Prostate gland (tissue), 2 donors: ENCODE measurements at regions not wholly inside any gene's neighbourhood (a gene's known extent, or its start where the extent isn't known, plus 50 kb on each side); places are given as distances from the start of the nearest gene placed in this dataset.

ENCODE experiments used
- POLR2A ChIP-seq: fragments of 450-650 bp; IDR thresholded peaks from one replicate; pipeline ENCODE4 v1.6.1; 2016; ENCODE audit warnings: antibody characterized with exemption, mild to moderate bottlenecking
- POLR2AphosphoS5 ChIP-seq: sonication (generic); formaldehyde crosslinking; IDR thresholded peaks from one replicate; pipeline ENCODE4 v1.6.1; 2017; ENCODE audit warnings: antibody characterized with exemption
- TF ChIP-seq, protein P1 (sequence below), 4 experiments: fragments of 200-600 bp in 2 of 4; fragments of 450-650 bp in 2 of 4; sonication (generic) in 2 of 4; IDR thresholded peaks; 1 replicate in 3 of 4; 2 replicates in 1 of 4; pipeline ENCODE4 v1.5.1; 2016 to 2019; ENCODE audit warnings: antibody characterized with exemption in 4 of 4, mild to moderate bottlenecking in 2 of 4, moderate library complexity in 2 of 4

DNA sequence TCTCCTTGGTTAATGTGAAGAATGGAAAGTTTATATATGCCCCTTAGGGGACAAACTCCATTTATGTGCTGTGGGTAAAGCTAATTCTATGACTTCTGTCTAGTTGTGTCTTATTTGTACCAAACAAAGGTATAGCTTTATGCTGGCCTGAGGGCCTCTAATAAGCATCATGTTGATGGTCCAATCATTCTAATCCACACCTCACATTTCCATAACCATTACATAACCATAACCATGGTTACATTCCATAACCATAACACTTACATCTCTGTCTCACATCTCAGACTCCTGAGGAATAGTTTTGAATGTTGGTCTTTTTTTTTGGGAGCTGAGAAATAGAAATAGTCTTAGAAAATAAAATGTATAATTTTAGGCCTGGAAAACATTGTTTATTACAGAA, 1097.1 kb downstream of the FLRT2 start:
- TF ChIP-seq, protein P1, sequence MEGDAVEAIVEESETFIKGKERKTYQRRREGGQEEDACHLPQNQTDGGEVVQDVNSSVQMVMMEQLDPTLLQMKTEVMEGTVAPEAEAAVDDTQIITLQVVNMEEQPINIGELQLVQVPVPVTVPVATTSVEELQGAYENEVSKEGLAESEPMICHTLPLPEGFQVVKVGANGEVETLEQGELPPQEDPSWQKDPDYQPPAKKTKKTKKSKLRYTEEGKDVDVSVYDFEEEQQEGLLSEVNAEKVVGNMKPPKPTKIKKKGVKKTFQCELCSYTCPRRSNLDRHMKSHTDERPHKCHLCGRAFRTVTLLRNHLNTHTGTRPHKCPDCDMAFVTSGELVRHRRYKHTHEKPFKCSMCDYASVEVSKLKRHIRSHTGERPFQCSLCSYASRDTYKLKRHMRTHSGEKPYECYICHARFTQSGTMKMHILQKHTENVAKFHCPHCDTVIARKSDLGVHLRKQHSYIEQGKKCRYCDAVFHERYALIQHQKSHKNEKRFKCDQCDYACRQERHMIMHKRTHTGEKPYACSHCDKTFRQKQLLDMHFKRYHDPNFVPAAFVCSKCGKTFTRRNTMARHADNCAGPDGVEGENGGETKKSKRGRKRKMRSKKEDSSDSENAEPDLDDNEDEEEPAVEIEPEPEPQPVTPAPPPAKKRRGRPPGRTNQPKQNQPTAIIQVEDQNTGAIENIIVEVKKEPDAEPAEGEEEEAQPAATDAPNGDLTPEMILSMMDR (IDR thresholded peaks at IDR 0.05) = no peak
- TF ChIP-seq POLR2A = no peak
- TF ChIP-seq POLR2AphosphoS5 = no peak
